Adrenal gland (tissue), 9 donors: ENCODE measurements at regions not wholly inside any gene's neighbourhood (a gene's known extent, or its start where the extent isn't known, plus 50 kb on each side); places are given as distances from the start of the nearest gene placed in this dataset.

Source experiments
- DNase-seq, 7 donors: peaks; one replicate each; pipeline ENCODE4 v3.0.0-alpha.2; 2019 to 2020
- H3K27ac ChIP-seq, 5 donors: fragments of 200-600 bp; sonication (generic) in 4 of 5; 1 replicate in 3 of 5; 2 replicates in 2 of 5; pipeline versions ENCODE4 v1.5.1 to v1.8.0; 2016 to 2020; ENCODE audit warnings: mild to moderate bottlenecking in 1 of 5
- H3K27me3 ChIP-seq: fragments of 200-600 bp; 2 replicates; pipeline ENCODE4 v1.8.0; 2021
- H3K36me3 ChIP-seq, 2 donors: fragments of 200-600 bp; replicated peaks in 1 of 2; 1 replicate in 1 of 2; 2 replicates in 1 of 2; pipeline versions ENCODE4 v1.5.1 to v1.8.0; 2018 to 2022
- H3K4me1 ChIP-seq, 2 donors: fragments of 200-600 bp; replicated peaks in 1 of 2; 1 replicate in 1 of 2; 2 replicates in 1 of 2; pipeline versions ENCODE4 v1.5.1 to v1.8.0; 2018 to 2021
- H3K4me3 ChIP-seq, 4 donors: fragments of 200-600 bp; sonication (generic) in 3 of 4; one replicate each; pipeline ENCODE4 v1.5.1; 2016 to 2018
- H3K9me3 ChIP-seq, 3 donors: fragments of 200-600 bp; sonication (generic) in 1 of 3; replicated peaks in 1 of 3; 1 replicate in 2 of 3; 2 replicates in 1 of 3; pipeline versions ENCODE4 v1.5.1 to v1.8.0; 2016 to 2021
- CTCF ChIP-seq, 6 experiments: fragments of 450-650 bp in 4 of 6; fragments of 200-600 bp in 2 of 6; sonication (generic) in 1 of 6; IDR thresholded peaks; 1 replicate in 5 of 6; 2 replicates in 1 of 6; pipeline versions ENCODE4 v1.5.1 to v1.8.0; 2016 to 2021; ENCODE audit warnings: antibody characterized with exemption in 6 of 6, mild to moderate bottlenecking in 2 of 6, moderate library complexity in 1 of 6
- POLR2A ChIP-seq, 2 donors: fragments of 450-650 bp; IDR thresholded peaks; one replicate each; pipeline ENCODE4 v1.6.1; 2017; ENCODE audit warnings: antibody characterized with exemption in 2 of 2, mild to moderate bottlenecking in 2 of 2, moderate library complexity in 1 of 2
- WGBS, 4 donors: extraction: QIAGEN DNeasy Blood & Tissue Kit in 2 of 4; methylation state at CpG; one replicate each; pipeline versions ENCODE4 v1.1.5 to v1.1.7; 2013 to 2017; 5-methylcytosine and 5-hydroxymethylcytosine counted together
- intact Hi-C, 2 donors: fragments of 100-400 bp; cut with DNase I; formaldehyde crosslinking; loops; one replicate each; pipeline versions ENCODE4 v1.14.1 to v1.15.0; 2022 to 2023
- donor health status: healthy with polysubstance abuse.
- donor health status: Bipolar disorder and iron deficiency.
- donor health status: DM: yes; HTN: yes; CAD: no.
- donor health status: DM: no; HTN: no; CAD: no.
- donor health status: DM: no; HTN: no; CAD: no.

- DNase-seq = no peak
- Histone ChIP-seq H3K4me3 (no peak overlapping the region), H3K4me1 (no peaks in the 10 kb centered on the region), H3K9me3 (no peaks in the 10 kb centered on the region), H3K36me3 (no peaks in the 10 kb centered on the region), H3K27ac (no peak overlapping the region), H3K27me3 (no peaks in the 10 kb centered on the region)
- WGBS, 4 donors = 24 to 32% (median 27%) methylated on average over 4 of the region's 4 CpGs
- intact Hi-C loops = no loop called here
- TF ChIP-seq CTCF (IDR thresholded peaks at IDR 0.05) (no peak), POLR2A (IDR thresholded peaks at IDR 0.05) (no peak)
Observed at GRCh38 chr1:95408507-95409136, 174.6 kb downstream of the RWDD3 start.

- no peaks in the 10 kb centered on the region for H3K9me3 ChIP-seq
- H3K27ac ChIP-seq = no peak overlapping the region
- intact Hi-C loops = no loop called here
- DNase-seq = no peak
- H3K4me1 ChIP-seq = no peaks in the 10 kb centered on the region
- TF ChIP-seq POLR2A (IDR thresholded peaks at IDR 0.05) = no peak
- TF ChIP-seq CTCF (IDR thresholded peaks at IDR 0.05) = no peak
- H3K36me3 ChIP-seq = no peaks in the 10 kb centered on the region
- no peaks in the 10 kb centered on the region for H3K27me3 ChIP-seq
- no peak overlapping the region for H3K4me3 ChIP-seq
- 20 to 28% (median 23%) methylated on average over 1 of the region's 1 CpG for WGBS, 4 donors
Observed at GRCh38 chr1:95409276-95409675, 175.3 kb downstream of the RWDD3 start.

GRCh38 chr1:95409901-95410300, 175.9 kb downstream of the RWDD3 start:
- Histone ChIP-seq H3K4me3 (no peak overlapping the region), H3K36me3 (no peaks in the 10 kb centered on the region), H3K4me1 (no peaks in the 10 kb centered on the region), H3K27ac (no peak overlapping the region), H3K27me3 (no peaks in the 10 kb centered on the region), H3K9me3 (no peaks in the 10 kb centered on the region)
- TF ChIP-seq CTCF (IDR thresholded peaks at IDR 0.05) (no peak), POLR2A (IDR thresholded peaks at IDR 0.05) (no peak)
- no peak for DNase-seq
- 48 to 64% (median 54%) methylated on average over 3 of the region's 3 CpGs for WGBS, 4 donors
- intact Hi-C loops = no loop called here

- intact Hi-C loops = no loop called here
- H3K36me3 ChIP-seq = no peaks in the 10 kb centered on the region
- TF ChIP-seq CTCF (IDR thresholded peaks at IDR 0.05) (no peak), POLR2A (IDR thresholded peaks at IDR 0.05) (no peak)
- no peaks in the 10 kb centered on the region for H3K4me1 ChIP-seq
- H3K27me3 ChIP-seq = no peaks in the 10 kb centered on the region
- no peak overlapping the region for H3K4me3 ChIP-seq
- no peak for DNase-seq
- H3K27ac ChIP-seq = no peak overlapping the region
- no peaks in the 10 kb centered on the region for H3K9me3 ChIP-seq
Observed at GRCh38 chr1:95415146-95415545, 181.1 kb downstream of the RWDD3 start.
